Left lung (tissue), 4 donors: ENCODE measurements at regions not wholly inside any gene's neighbourhood (a gene's known extent, or its start where the extent isn't known, plus 50 kb on each side); places are given as distances from the start of the nearest gene placed in this dataset.

Experiments
- ATAC-seq: fragments of 200-7000 bp; cut with Tn5 transposase; one replicate; pipeline ENCODE4 v1.9.1; 2020; ENCODE audit warnings: moderate library complexity
- DNase-seq, 4 donors: peaks; one replicate each; pipeline ENCODE4 v3.0.0-alpha.2; 2013 to 2020
- H3K27ac ChIP-seq, 2 donors: fragments of 200-600 bp; sonication (generic) in 1 of 2; one replicate each; pipeline versions ENCODE4 v1.5.0 to v1.8.0; 2020 to 2021
- H3K27me3 ChIP-seq, 2 donors: fragments of 200-600 bp; sonication (generic) in 1 of 2; one replicate each; pipeline versions ENCODE4 v1.5.0 to v1.8.0; 2020 to 2021
- H3K36me3 ChIP-seq, 2 donors: fragments of 200-600 bp; sonication (generic) in 1 of 2; one replicate each; pipeline versions ENCODE4 v1.5.0 to v1.8.0; 2020 to 2021
- H3K4me1 ChIP-seq, 2 donors: fragments of 200-600 bp; one replicate each; pipeline ENCODE4 v1.8.0; 2021
- H3K4me3 ChIP-seq, 2 donors: fragments of 200-600 bp; sonication (generic) in 1 of 2; one replicate each; pipeline versions ENCODE4 v1.5.0 to v1.8.0; 2020 to 2021; ENCODE audit warnings: mild to moderate bottlenecking in 1 of 2
- H3K9me3 ChIP-seq, 2 donors: fragments of 200-600 bp; sonication (generic) in 1 of 2; one replicate each; pipeline versions ENCODE4 v1.5.0 to v1.8.0; 2020 to 2021
- intact Hi-C, 2 donors: fragments of 100-400 bp; cut with DNase I; formaldehyde crosslinking; loops; one replicate each; pipeline versions ENCODE4 v1.11.2 to v1.14.2; 2022
- TF ChIP-seq, protein P1 (sequence below), 2 donors: fragments of 200-600 bp; sonication (generic) in 1 of 2; IDR thresholded peaks; one replicate each; pipeline versions ENCODE4 v1.5.0 to v1.8.0; 2021; ENCODE audit warnings: antibody characterized with exemption in 2 of 2
- donor health status: DM: no; HTN: yes; CAD: no.
- donor health status: DM: no; HTN: no; CAD: no.

DNA sequence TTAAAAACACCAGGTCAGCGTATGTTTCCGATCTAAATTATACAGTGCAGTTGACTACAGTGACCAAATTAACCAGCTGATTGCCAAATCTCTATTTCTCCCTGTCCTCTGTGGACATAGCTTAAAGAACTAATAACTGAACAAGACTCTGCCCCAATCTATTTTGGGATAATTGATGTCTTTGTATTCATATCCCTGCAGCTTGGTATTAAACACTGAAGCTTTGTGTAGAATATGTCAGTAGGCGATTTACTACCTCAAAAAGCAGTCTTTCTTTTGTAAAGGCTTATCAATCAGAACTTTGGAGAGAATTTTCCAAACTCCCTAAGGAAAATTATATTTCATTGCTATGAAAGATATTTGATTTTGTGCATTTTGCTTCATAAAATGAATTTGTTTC lies 258.2 kb downstream of the SOX2 start:
- ATAC-seq, result no peak
- DNase-seq, result no peak
- no peaks in the 10 kb centered on the region for H3K36me3 ChIP-seq
- H3K4me3 ChIP-seq, result no peak overlapping the region
- H3K27ac ChIP-seq, result no peak overlapping the region
- TF ChIP-seq, protein P1, sequence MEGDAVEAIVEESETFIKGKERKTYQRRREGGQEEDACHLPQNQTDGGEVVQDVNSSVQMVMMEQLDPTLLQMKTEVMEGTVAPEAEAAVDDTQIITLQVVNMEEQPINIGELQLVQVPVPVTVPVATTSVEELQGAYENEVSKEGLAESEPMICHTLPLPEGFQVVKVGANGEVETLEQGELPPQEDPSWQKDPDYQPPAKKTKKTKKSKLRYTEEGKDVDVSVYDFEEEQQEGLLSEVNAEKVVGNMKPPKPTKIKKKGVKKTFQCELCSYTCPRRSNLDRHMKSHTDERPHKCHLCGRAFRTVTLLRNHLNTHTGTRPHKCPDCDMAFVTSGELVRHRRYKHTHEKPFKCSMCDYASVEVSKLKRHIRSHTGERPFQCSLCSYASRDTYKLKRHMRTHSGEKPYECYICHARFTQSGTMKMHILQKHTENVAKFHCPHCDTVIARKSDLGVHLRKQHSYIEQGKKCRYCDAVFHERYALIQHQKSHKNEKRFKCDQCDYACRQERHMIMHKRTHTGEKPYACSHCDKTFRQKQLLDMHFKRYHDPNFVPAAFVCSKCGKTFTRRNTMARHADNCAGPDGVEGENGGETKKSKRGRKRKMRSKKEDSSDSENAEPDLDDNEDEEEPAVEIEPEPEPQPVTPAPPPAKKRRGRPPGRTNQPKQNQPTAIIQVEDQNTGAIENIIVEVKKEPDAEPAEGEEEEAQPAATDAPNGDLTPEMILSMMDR (IDR thresholded peaks at IDR 0.05), result no peak
- no peaks in the 10 kb centered on the region for H3K9me3 ChIP-seq
- intact Hi-C loops, result no loop called here
- H3K4me1 ChIP-seq, result no peaks in the 10 kb centered on the region
- H3K27me3 ChIP-seq, result no peaks in the 10 kb centered on the region

DNA sequence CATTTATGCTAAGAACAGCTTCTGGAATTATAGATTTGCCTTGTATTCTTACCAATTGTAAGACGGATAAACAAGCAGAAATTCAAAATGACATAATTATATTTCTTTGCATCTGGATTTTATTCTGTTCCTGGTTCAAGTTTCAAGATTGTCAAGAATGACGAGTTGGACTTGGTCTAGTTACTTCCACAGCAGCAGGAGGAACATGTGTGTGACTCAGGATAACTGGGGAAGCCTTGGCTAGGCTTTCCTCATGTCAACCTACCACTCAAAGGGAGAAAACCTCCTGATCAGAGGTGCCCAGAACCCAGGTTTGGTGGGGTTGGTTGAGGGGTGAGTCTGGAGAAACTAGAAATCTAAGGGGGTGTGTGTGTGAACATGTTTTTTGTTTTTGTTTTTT lies 259.7 kb downstream of the SOX2 start:
- ATAC-seq, result no peak
- H3K27me3 ChIP-seq, result no peaks in the 10 kb centered on the region
- H3K9me3 ChIP-seq, result peaks cover 0 to 2% of the 10 kb centered on the region in 2 donors
- TF ChIP-seq, protein P1 (IDR thresholded peaks at IDR 0.05), result no peak
- no peak overlapping the region for H3K4me3 ChIP-seq
- H3K4me1 ChIP-seq, result no peaks in the 10 kb centered on the region
- no peak overlapping the region for H3K27ac ChIP-seq
- DNase-seq, result no peak
- H3K36me3 ChIP-seq, result no peaks in the 10 kb centered on the region
- intact Hi-C loops, result no loop called here

DNA sequence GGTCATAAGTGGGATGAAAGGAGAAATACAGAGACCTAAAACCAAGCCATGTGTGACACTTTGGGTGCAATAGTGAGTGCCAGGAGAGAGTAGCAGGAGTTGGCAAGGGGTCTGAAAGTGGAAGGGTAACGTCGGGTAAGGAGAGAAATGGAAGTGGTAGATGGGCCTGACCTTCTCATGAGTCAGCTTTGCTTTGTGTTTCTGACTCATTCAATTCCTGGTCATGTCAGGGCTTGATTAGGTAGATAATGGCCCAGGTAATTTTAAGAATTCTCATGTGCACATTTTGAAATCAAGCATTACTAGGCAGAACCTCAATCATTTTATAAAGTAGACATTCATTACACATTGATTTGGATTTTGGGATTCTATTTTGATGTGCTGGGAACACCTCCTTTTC lies 262.5 kb downstream of the SOX2 start:
- intact Hi-C loops, result no loop called here
- H3K27ac ChIP-seq, result no peak overlapping the region
- H3K4me1 ChIP-seq, result no peaks in the 10 kb centered on the region
- H3K36me3 ChIP-seq, result no peaks in the 10 kb centered on the region
- no peaks in the 10 kb centered on the region for H3K27me3 ChIP-seq
- TF ChIP-seq, protein P1 (IDR thresholded peaks at IDR 0.05), result no peak
- no peak overlapping the region for H3K4me3 ChIP-seq
- ATAC-seq (no peak), DNase-seq (no peak)
- peaks cover 0 to 2% of the 10 kb centered on the region in 2 donors for H3K9me3 ChIP-seq

DNA sequence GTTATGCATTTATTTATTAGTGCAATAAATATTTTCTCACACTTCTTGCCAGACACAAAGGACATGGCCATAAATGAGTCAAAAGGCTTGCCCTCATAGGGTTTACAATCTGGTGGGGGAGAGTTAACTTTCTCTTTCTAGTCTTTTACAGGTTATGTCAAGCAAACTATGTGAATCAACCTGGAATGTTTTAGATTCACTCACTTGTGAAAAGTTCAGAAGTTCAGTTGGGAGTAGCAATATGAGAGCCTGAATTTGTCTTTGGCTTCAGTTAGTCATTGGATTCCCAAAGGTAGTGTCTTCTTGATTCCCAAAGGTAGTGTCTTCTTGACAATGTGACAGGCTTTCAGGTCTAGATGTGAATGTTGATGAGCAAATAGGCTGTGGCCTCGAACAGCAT lies 264.8 kb downstream of the SOX2 start:
- Histone ChIP-seq H3K9me3 (peaks cover 0 to 2% of the 10 kb centered on the region in 2 donors), H3K27me3 (no peaks in the 10 kb centered on the region), H3K4me1 (no peaks in the 10 kb centered on the region), H3K27ac (no peak overlapping the region), H3K4me3 (no peak overlapping the region), H3K36me3 (no peaks in the 10 kb centered on the region)
- TF ChIP-seq, protein P1 (IDR thresholded peaks at IDR 0.05), result no peak
- DNase-seq (no peak), ATAC-seq (no peak)
- intact Hi-C loops, result no loop called here

DNA sequence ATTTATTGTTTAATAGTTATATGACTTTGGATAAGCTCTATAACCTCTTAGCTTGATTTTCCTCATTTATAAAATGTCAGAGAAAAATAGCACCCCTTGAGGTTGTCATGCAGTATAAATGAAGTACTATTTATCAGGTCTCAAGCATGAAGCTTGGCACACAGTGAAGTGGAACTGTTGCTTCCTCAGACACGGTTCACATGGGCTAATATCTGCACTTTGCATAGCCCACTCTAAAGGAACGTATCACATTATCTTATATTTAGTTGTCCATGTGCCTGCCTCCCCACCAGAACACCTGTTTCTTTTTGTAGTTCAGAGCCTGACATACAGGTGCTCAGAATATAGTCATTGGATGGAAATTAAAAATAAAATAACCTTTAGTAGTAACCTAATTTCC lies 273.7 kb downstream of the SOX2 start:
- Histone ChIP-seq H3K27me3 (no peaks in the 10 kb centered on the region), H3K4me1 (no peaks in the 10 kb centered on the region), H3K9me3 (peaks cover 0 to 4% of the 10 kb centered on the region in 2 donors), H3K4me3 (no peak overlapping the region), H3K27ac (no peak overlapping the region), H3K36me3 (no peaks in the 10 kb centered on the region)
- DNase-seq (no peak), ATAC-seq (no peak)
- TF ChIP-seq, protein P1 (IDR thresholded peaks at IDR 0.05), result no peak
- intact Hi-C loops, result no loop called here
